ENCODE measurements at regions not wholly inside any gene's neighbourhood (a gene's known extent, or its start where the extent isn't known, plus 50 kb on each side); places are given as distances from the start of the nearest gene placed in this dataset.
A peak's percentile ranks its signal among the peaks of the same experiment; 100 is the strongest.

GRCh38 chr14:86790408-86791364 lies 1202.3 kb downstream of the GALC start:
- TF ChIP-seq CTCF (IDR thresholded peaks at IDR 0.05; ENCODE audit: low read depth, low read length, missing input control) (peak; percentile 29), MAX (IDR thresholded peaks at IDR 0.05) (no peak), REST (IDR thresholded peaks at IDR 0.05) (no peak), GABPA (IDR thresholded peaks at IDR 0.05 in 1 of 2, conservative IDR thresholded peaks at IDR 0.05 in 1 of 2) (no peak), YY1 (IDR thresholded peaks at IDR 0.05) (no peak), EGR1 (IDR thresholded peaks at IDR 0.05; ENCODE audit: low read depth in 2 of 2) (no peak), ATF3 (IDR thresholded peaks at IDR 0.05) (no peak), JUND (IDR thresholded peaks at IDR 0.05) (no peak), RXRA (IDR thresholded peaks at IDR 0.05) (no peak), RAD21 (IDR thresholded peaks at IDR 0.05) (peak; percentile 57 to 69), TAF1 (conservative IDR thresholded peaks at IDR 0.05) (no peak), NR2F2 (IDR thresholded peaks at IDR 0.05) (no peak), ZBTB33 (IDR thresholded peaks at IDR 0.05) (no peak), SP1 (IDR thresholded peaks at IDR 0.05) (no peak)
